Left lung (tissue), 4 donors: ENCODE measurements at regions not wholly inside any gene's neighbourhood (a gene's known extent, or its start where the extent isn't known, plus 50 kb on each side); places are given as distances from the start of the nearest gene placed in this dataset.

Experiments used
- ATAC-seq: fragments of 200-7000 bp; cut with Tn5 transposase; one replicate; pipeline ENCODE4 v1.9.1; 2020; ENCODE audit warnings: moderate library complexity
- DNase-seq, 4 donors: peaks; one replicate each; pipeline ENCODE4 v3.0.0-alpha.2; 2013 to 2020
- H3K27ac ChIP-seq, 2 donors: fragments of 200-600 bp; sonication (generic) in 1 of 2; one replicate each; pipeline versions ENCODE4 v1.5.0 to v1.8.0; 2020 to 2021
- H3K27me3 ChIP-seq, 2 donors: fragments of 200-600 bp; sonication (generic) in 1 of 2; one replicate each; pipeline versions ENCODE4 v1.5.0 to v1.8.0; 2020 to 2021
- H3K36me3 ChIP-seq, 2 donors: fragments of 200-600 bp; sonication (generic) in 1 of 2; one replicate each; pipeline versions ENCODE4 v1.5.0 to v1.8.0; 2020 to 2021
- H3K4me1 ChIP-seq, 2 donors: fragments of 200-600 bp; one replicate each; pipeline ENCODE4 v1.8.0; 2021
- H3K4me3 ChIP-seq, 2 donors: fragments of 200-600 bp; sonication (generic) in 1 of 2; one replicate each; pipeline versions ENCODE4 v1.5.0 to v1.8.0; 2020 to 2021; ENCODE audit warnings: mild to moderate bottlenecking in 1 of 2
- H3K9me3 ChIP-seq, 2 donors: fragments of 200-600 bp; sonication (generic) in 1 of 2; one replicate each; pipeline versions ENCODE4 v1.5.0 to v1.8.0; 2020 to 2021
- intact Hi-C, 2 donors: fragments of 100-400 bp; cut with DNase I; formaldehyde crosslinking; loops; one replicate each; pipeline versions ENCODE4 v1.11.2 to v1.14.2; 2022
- TF ChIP-seq, protein P1 (sequence below), 2 donors: fragments of 200-600 bp; sonication (generic) in 1 of 2; IDR thresholded peaks; one replicate each; pipeline versions ENCODE4 v1.5.0 to v1.8.0; 2021; ENCODE audit warnings: antibody characterized with exemption in 2 of 2
- donor health status: DM: no; HTN: yes; CAD: no.
- donor health status: DM: no; HTN: no; CAD: no.

DNA sequence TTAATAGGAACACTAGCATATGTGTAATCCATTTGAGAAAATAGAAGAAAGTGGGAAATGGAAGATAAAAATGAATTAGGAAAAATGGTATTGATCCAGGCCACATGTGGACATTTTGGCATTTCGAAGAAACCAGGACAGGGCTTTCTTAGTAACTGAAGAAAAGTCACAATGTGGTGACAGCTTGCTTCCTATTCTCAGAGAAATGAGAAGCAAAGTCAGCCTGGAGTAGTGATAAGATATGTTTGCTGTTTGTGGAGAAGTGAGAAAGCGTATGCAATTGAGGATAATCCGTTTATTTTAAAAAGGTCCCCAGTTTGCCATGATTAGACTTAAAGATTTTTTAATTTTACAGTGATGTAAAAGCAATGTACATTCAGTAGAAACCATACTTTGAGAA lies 127.9 kb downstream of the SLITRK6 start:
- TF ChIP-seq, protein P1, sequence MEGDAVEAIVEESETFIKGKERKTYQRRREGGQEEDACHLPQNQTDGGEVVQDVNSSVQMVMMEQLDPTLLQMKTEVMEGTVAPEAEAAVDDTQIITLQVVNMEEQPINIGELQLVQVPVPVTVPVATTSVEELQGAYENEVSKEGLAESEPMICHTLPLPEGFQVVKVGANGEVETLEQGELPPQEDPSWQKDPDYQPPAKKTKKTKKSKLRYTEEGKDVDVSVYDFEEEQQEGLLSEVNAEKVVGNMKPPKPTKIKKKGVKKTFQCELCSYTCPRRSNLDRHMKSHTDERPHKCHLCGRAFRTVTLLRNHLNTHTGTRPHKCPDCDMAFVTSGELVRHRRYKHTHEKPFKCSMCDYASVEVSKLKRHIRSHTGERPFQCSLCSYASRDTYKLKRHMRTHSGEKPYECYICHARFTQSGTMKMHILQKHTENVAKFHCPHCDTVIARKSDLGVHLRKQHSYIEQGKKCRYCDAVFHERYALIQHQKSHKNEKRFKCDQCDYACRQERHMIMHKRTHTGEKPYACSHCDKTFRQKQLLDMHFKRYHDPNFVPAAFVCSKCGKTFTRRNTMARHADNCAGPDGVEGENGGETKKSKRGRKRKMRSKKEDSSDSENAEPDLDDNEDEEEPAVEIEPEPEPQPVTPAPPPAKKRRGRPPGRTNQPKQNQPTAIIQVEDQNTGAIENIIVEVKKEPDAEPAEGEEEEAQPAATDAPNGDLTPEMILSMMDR (IDR thresholded peaks at IDR 0.05): no peak
- Histone ChIP-seq H3K27me3 (no peaks in the 10 kb centered on the region), H3K9me3 (peaks cover 0 to 16% of the 10 kb centered on the region in 2 donors), H3K4me1 (no peaks in the 10 kb centered on the region), H3K36me3 (no peaks in the 10 kb centered on the region), H3K27ac (no peak overlapping the region), H3K4me3 (no peak overlapping the region)
- DNase-seq (no peak), ATAC-seq (no peak)
- intact Hi-C loops: no loop called here

GRCh38 chr13:85666356-85666755 lies 132.9 kb downstream of the SLITRK6 start:
- intact Hi-C loops: no loop called here
- H3K4me1 ChIP-seq: no peaks in the 10 kb centered on the region
- H3K36me3 ChIP-seq: no peaks in the 10 kb centered on the region
- TF ChIP-seq, protein P1 (IDR thresholded peaks at IDR 0.05): no peak
- peaks cover 0 to 2% of the 10 kb centered on the region in 2 donors for H3K9me3 ChIP-seq
- no peak overlapping the region for H3K4me3 ChIP-seq
- DNase-seq (no peak), ATAC-seq (no peak)
- H3K27me3 ChIP-seq: no peaks in the 10 kb centered on the region
- no peak overlapping the region for H3K27ac ChIP-seq

DNA sequence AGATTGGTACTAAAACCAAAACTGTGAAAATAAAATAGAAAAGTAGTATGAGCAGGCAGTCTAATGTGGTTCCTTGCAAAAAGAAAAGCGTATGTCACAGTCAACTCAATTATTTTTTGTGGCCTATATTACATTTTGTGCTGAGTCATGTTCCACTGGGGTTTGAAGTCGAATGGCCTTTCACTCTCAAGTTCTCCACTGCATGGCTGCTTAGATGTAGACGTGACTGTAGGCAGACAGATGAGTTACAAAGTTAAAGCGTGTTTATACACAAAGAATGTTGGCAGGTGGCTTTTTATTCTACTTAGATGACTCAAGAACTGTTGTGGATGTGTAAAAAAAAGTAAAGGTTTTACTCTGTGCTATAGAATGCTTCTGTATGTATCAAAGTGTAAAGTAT lies 133.9 kb downstream of the SLITRK6 start:
- H3K36me3 ChIP-seq: no peaks in the 10 kb centered on the region
- H3K27me3 ChIP-seq: no peaks in the 10 kb centered on the region
- no peak overlapping the region for H3K4me3 ChIP-seq
- TF ChIP-seq, protein P1 (IDR thresholded peaks at IDR 0.05): no peak
- H3K4me1 ChIP-seq: no peaks in the 10 kb centered on the region
- intact Hi-C loops: no loop called here
- DNase-seq (no peak), ATAC-seq (no peak)
- H3K9me3 ChIP-seq: peaks cover 0 to 8% of the 10 kb centered on the region in 2 donors
- no peak overlapping the region for H3K27ac ChIP-seq

DNA sequence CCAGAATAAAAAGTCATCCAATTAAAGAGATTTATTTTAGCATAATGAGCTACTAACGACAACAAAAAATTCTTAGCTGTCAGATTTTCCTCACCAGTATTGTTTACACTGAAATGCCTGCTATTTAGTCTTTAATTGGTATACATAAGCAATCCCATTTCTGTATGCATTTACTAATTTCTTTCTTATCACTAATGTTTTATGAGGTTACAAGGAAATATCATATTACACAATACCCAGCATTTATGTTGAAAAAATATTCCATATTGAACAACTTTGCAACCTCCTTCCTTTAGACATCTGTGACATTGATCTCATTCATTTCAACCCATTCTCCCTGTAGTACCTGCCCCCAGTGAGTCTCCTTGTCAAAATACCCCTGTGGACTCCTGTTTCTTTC lies 135.4 kb downstream of the SLITRK6 start:
- H3K27me3 ChIP-seq: no peaks in the 10 kb centered on the region
- H3K36me3 ChIP-seq: no peaks in the 10 kb centered on the region
- H3K4me1 ChIP-seq: no peaks in the 10 kb centered on the region
- ATAC-seq: no peak
- intact Hi-C loops: no loop called here
- H3K9me3 ChIP-seq: peaks cover 0 to 8% of the 10 kb centered on the region in 2 donors
- H3K27ac ChIP-seq: no peak overlapping the region
- no peak overlapping the region for H3K4me3 ChIP-seq
- peak in 2 of 4 donors; percentile 24 to 27 for DNase-seq
- TF ChIP-seq, protein P1 (IDR thresholded peaks at IDR 0.05): no peak

- Histone ChIP-seq H3K36me3 (no peaks in the 10 kb centered on the region), H3K4me1 (no peaks in the 10 kb centered on the region), H3K27ac (no peak overlapping the region), H3K4me3 (no peak overlapping the region), H3K27me3 (no peaks in the 10 kb centered on the region), H3K9me3 (peaks cover 0 to 8% of the 10 kb centered on the region in 2 donors)
- intact Hi-C loops: no loop called here
- no peak for ATAC-seq
- TF ChIP-seq, protein P1 (IDR thresholded peaks at IDR 0.05): no peak
- no peak for DNase-seq
Observed at GRCh38 chr13:85662186-85662585, 137.0 kb downstream of the SLITRK6 start.
